ENCODE measurements at regions not wholly inside any gene's neighbourhood (a gene's known extent, or its start where the extent isn't known, plus 50 kb on each side); places are given as distances from the start of the nearest gene placed in this dataset.

- H3K27me3 ChIP-seq (ENCODE audit: control insufficient read depth, insufficient read depth, low read length): peaks cover 5% of the 10 kb centered on the region
- TF ChIP-seq, protein P1, sequence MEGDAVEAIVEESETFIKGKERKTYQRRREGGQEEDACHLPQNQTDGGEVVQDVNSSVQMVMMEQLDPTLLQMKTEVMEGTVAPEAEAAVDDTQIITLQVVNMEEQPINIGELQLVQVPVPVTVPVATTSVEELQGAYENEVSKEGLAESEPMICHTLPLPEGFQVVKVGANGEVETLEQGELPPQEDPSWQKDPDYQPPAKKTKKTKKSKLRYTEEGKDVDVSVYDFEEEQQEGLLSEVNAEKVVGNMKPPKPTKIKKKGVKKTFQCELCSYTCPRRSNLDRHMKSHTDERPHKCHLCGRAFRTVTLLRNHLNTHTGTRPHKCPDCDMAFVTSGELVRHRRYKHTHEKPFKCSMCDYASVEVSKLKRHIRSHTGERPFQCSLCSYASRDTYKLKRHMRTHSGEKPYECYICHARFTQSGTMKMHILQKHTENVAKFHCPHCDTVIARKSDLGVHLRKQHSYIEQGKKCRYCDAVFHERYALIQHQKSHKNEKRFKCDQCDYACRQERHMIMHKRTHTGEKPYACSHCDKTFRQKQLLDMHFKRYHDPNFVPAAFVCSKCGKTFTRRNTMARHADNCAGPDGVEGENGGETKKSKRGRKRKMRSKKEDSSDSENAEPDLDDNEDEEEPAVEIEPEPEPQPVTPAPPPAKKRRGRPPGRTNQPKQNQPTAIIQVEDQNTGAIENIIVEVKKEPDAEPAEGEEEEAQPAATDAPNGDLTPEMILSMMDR (IDR thresholded peaks at IDR 0.05; ENCODE audit: insufficient read depth, low read depth, low read length): no peak
- CTCF ChIA-PET: interaction anchor here (2.3 kb wide), 1 partner anchor 10 kb away, joined by 6 read pairs; no protein-coding TSS in a partner anchor
- DNase-seq (ENCODE audit: low read depth): no peak
- H3K36me3 ChIP-seq (ENCODE audit: control insufficient read depth, insufficient read depth, low read length): no peaks in the 10 kb centered on the region
- POLR2A ChIA-PET: no interaction called here
- no peak overlapping the region for H3K4me3 ChIP-seq (ENCODE audit: low read depth, low read length)
These were observed 134.1 kb upstream of the FAM20C start for GRCh38 chr7:58316-58715.

- H3K27me3 ChIP-seq (ENCODE audit: control insufficient read depth, insufficient read depth, low read length): peaks cover 2% of the 10 kb centered on the region; the same call in 1 of the 2 replicates
- TF ChIP-seq, protein P1 (IDR thresholded peaks at IDR 0.05; ENCODE audit: insufficient read depth, low read depth, low read length): no peak
- no peaks in the 10 kb centered on the region for H3K36me3 ChIP-seq (ENCODE audit: control insufficient read depth, insufficient read depth, low read length)
- POLR2A ChIA-PET: interaction anchor here (0.6 kb wide), 1 partner anchor 121 kb away, joined by 4 read pairs; no protein-coding TSS in a partner anchor
- DNase-seq (ENCODE audit: low read depth): no peak
- H3K4me3 ChIP-seq (ENCODE audit: low read depth, low read length): no peak overlapping the region
- CTCF ChIA-PET: interaction anchor here (1.9 to 2.3 kb wide), 2 partner anchors 9 to 132 kb away, joined by 5 to 6 read pairs; no protein-coding TSS in a partner anchor
These were observed 133.0 kb upstream of the FAM20C start for GRCh38 chr7:59079-60016.

DNA sequence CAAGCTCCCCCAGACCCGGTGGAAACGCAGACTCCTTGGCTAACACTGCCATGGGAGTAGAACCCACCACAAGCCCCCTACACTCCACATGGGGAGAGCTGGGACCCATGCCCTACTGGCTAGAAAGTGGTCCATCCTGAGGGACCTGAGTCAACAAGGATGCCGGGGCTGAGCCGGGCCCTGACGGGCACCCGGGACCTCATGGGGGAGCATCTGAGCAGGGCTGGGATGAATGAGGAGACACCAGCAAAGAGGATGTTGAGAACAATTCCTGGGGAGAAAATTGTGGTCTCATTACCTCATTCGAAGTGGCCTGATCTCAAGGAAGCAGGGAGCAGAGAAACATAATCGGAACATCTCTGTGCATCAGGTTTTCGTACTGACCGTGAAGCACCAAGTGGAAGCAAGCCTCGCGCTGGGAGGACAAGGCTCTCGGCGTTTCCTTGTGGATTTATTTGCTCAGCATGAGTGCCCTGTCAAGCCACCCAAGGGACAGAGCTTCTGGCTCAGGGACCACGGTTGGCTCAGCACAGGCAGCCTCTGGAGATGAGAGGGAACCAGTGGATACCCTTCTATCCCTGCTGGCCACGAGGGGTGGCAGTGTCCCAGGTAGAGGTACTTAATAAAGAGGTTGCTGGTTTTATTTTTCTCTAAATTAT is 132.2 kb upstream of the FAM20C start:
- DNase-seq (ENCODE audit: low read depth): no peak
- Histone ChIP-seq H3K27me3 (ENCODE audit: control insufficient read depth, insufficient read depth, low read length) (0 out of 2 replicates have a peak, but pooled peaks cover 1% of the 10 kb centered on the region), H3K36me3 (ENCODE audit: control insufficient read depth, insufficient read depth, low read length) (no peaks in the 10 kb centered on the region), H3K4me3 (ENCODE audit: low read depth, low read length) (no peak overlapping the region)
- TF ChIP-seq, protein P1 (IDR thresholded peaks at IDR 0.05; ENCODE audit: insufficient read depth, low read depth, low read length): no peak
- ChIA-PET CTCF (interaction anchor here (1.9 kb wide), 1 partner anchor 132 kb away, joined by 5 read pairs; no protein-coding TSS in a partner anchor), POLR2A (no interaction called here)

- Histone ChIP-seq H3K4me3 (ENCODE audit: low read depth, low read length) (no peak overlapping the region), H3K27me3 (ENCODE audit: control insufficient read depth, insufficient read depth, low read length) (no peaks in the 10 kb centered on the region), H3K36me3 (ENCODE audit: control insufficient read depth, insufficient read depth, low read length) (no peaks in the 10 kb centered on the region)
- TF ChIP-seq, protein P1 (IDR thresholded peaks at IDR 0.05; ENCODE audit: insufficient read depth, low read depth, low read length): no peak
- ChIA-PET CTCF (interaction anchor here (1.9 to 2.9 kb wide), 2 partner anchors 131 to 133 kb away, joined by 5 to 12 read pairs; no protein-coding TSS in a partner anchor), POLR2A (no interaction called here)
- DNase-seq (ENCODE audit: low read depth): no peak
These were observed 131.7 kb upstream of the FAM20C start for GRCh38 chr7:60706-61105.

DNA sequence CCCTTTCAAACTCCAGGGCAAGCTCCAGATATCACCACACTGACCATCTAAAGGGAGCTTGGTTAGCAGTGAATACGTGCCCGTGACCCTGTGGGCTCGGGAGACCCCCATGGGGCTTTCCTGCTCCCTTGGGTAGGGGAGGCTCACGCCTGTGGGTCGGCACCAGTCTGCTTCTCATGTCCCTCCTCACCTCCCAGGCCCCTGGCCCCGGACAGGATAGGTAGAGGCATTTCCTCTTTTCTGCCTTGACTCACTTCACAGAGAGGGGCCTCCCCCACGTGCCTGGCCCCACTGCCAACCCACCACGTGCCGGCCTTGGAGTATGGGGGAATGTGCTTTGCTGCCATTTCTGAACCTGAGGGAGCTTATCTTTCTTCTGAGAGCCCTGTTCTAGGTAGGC is 131.3 kb upstream of the FAM20C start:
- Histone ChIP-seq H3K27me3 (ENCODE audit: control insufficient read depth, insufficient read depth, low read length) (no peaks in the 10 kb centered on the region), H3K36me3 (ENCODE audit: control insufficient read depth, insufficient read depth, low read length) (no peaks in the 10 kb centered on the region), H3K4me3 (ENCODE audit: low read depth, low read length) (no peak overlapping the region)
- CTCF ChIA-PET: interaction anchor here (1.9 to 2.9 kb wide), 2 partner anchors 131 to 133 kb away, joined by 5 to 12 read pairs; no protein-coding TSS in a partner anchor
- POLR2A ChIA-PET: no interaction called here
- no peak for DNase-seq (ENCODE audit: low read depth)
- TF ChIP-seq, protein P1 (IDR thresholded peaks at IDR 0.05; ENCODE audit: insufficient read depth, low read depth, low read length): no peak
